ENCODE measurements at regions not wholly inside any gene's neighbourhood (a gene's known extent, or its start where the extent isn't known, plus 50 kb on each side); places are given as distances from the start of the nearest gene placed in this dataset.
A peak's percentile ranks its signal among the peaks of the same experiment; 100 is the strongest.

GRCh38 chr6:71226151-71226550 lies 62.5 kb upstream of the OGFRL1 start:
- Mint-ChIP-seq H3K4me1 (peaks cover 13% of the 10 kb centered on the region), H3K27me3 (ENCODE audit: low read depth in 3 of 3) (peaks cover 0 to 1% (median 0%) of the 10 kb centered on the region in 3 donors), H3K9me3 (no peaks in the 10 kb centered on the region), H3K36me3 (no peaks in the 10 kb centered on the region), H3K4me3 (no peak overlapping the region), H3K27ac (no peak overlapping the region)
- Histone ChIP-seq H3K27ac (ENCODE audit: low read depth in 1 of 2, low read length in 2 of 2) (no peak overlapping the region), H3K9ac (ENCODE audit: insufficient read depth, low read length, poor library complexity, severe bottlenecking) (no peak overlapping the region), H3K9me3 (replicated peaks in 1 of 2; ENCODE audit: control insufficient read depth in 1 of 2, insufficient read depth in 1 of 2, low read length in 2 of 2) (no peaks in the 10 kb centered on the region), H3K4me2 (replicated peaks; ENCODE audit: extremely low read depth, low read length, poor library complexity, severe bottlenecking) (no peak overlapping the region), H3K4me3 (replicated peaks in 1 of 3; ENCODE audit: low read depth in 2 of 3, low read length in 3 of 3) (no peak overlapping the region), H2AFZ (ENCODE audit: insufficient read depth, low read depth, low read length, poor library complexity, severe bottlenecking) (no peak overlapping the region), H3K4me1 (ENCODE audit: control insufficient read depth in 1 of 2, insufficient read depth in 2 of 2, low read length in 2 of 2) (peaks cover 6 to 12% of the 10 kb centered on the region in 2 donors), H4K20me1 (ENCODE audit: insufficient read depth, low read length) (no peaks in the 10 kb centered on the region), H3K36me3 (replicated peaks in 1 of 2; ENCODE audit: control insufficient read depth in 1 of 2, insufficient read depth in 2 of 2, low read length in 2 of 2) (no peaks in the 10 kb centered on the region), H3K79me2 (ENCODE audit: insufficient read depth, low read length) (no peaks in the 10 kb centered on the region), H3K27me3 (ENCODE audit: control insufficient read depth in 2 of 2, insufficient read depth in 2 of 2, low read length in 2 of 2) (no peaks in the 10 kb centered on the region)
- no peak for DNase-seq
- TF ChIP-seq, protein P1, sequence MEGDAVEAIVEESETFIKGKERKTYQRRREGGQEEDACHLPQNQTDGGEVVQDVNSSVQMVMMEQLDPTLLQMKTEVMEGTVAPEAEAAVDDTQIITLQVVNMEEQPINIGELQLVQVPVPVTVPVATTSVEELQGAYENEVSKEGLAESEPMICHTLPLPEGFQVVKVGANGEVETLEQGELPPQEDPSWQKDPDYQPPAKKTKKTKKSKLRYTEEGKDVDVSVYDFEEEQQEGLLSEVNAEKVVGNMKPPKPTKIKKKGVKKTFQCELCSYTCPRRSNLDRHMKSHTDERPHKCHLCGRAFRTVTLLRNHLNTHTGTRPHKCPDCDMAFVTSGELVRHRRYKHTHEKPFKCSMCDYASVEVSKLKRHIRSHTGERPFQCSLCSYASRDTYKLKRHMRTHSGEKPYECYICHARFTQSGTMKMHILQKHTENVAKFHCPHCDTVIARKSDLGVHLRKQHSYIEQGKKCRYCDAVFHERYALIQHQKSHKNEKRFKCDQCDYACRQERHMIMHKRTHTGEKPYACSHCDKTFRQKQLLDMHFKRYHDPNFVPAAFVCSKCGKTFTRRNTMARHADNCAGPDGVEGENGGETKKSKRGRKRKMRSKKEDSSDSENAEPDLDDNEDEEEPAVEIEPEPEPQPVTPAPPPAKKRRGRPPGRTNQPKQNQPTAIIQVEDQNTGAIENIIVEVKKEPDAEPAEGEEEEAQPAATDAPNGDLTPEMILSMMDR (IDR thresholded peaks at IDR 0.05): no peak
- intact Hi-C loops (cut with micrococcal nuclease): no loop called here
- WGBS (ENCODE audit: insufficient coverage): no CpG with 5 or more reads among the region's 1 CpG

DNA sequence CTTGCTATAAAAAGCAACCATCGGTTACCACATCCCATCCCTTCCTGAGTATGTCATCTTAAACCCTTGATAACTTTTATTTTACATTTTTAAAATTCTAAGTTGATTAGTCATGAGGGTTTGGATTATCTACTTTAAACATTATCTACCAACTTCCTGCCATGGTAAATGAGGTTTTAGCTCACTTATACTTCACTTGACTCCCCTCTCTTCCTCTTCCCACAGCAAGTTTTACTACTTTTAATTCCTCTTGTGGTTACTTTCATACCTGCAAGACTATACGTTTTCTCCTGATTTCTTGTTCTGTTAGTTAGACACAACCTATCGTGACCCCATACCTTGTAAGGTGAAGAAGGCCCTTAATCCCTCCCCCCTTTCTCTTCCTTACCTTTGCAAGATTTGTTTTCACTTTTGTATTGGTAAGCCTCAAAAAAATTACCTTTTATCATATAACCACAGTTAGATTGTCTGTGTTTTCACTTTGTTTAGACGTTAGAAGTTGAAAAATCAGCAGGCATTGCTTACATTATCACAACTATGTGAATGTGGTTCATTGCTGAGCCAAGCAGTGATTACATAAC lies 60.1 kb upstream of the OGFRL1 start:
- Mint-ChIP-seq H3K27me3 (ENCODE audit: low read depth in 3 of 3) (no peaks in the 10 kb centered on the region), H3K27ac (peak overlapping the region in 1 of 7 donors; percentile 24), H3K9me3 (peaks cover 0 to 2% (median 0%) of the 10 kb centered on the region in 7 donors), H3K4me1 (peaks cover 13% of the 10 kb centered on the region), H3K4me3 (no peak overlapping the region), H3K36me3 (no peaks in the 10 kb centered on the region)
- TF ChIP-seq, protein P1 (IDR thresholded peaks at IDR 0.05): no peak
- no peak overlapping the region for H3K4me3 ChIP-seq (replicated peaks in 1 of 3; ENCODE audit: low read depth in 2 of 3, low read length in 3 of 3)
- H3K27ac ChIP-seq (ENCODE audit: low read depth in 1 of 2, low read length in 2 of 2): no peak overlapping the region
- no peaks in the 10 kb centered on the region for H3K36me3 ChIP-seq (replicated peaks in 1 of 2; ENCODE audit: control insufficient read depth in 1 of 2, insufficient read depth in 2 of 2, low read length in 2 of 2)
- H3K4me1 ChIP-seq (ENCODE audit: control insufficient read depth in 1 of 2, insufficient read depth in 2 of 2, low read length in 2 of 2): peaks cover 6 to 12% of the 10 kb centered on the region in 2 donors
- H3K27me3 ChIP-seq (ENCODE audit: control insufficient read depth in 2 of 2, insufficient read depth in 2 of 2, low read length in 2 of 2): no peaks in the 10 kb centered on the region
- H3K79me2 ChIP-seq (ENCODE audit: insufficient read depth, low read length): no peaks in the 10 kb centered on the region
- no peaks in the 10 kb centered on the region for H4K20me1 ChIP-seq (ENCODE audit: insufficient read depth, low read length)
- WGBS (ENCODE audit: insufficient coverage): no CpG with 5 or more reads among the region's 4 CpGs
- H3K9ac ChIP-seq (ENCODE audit: insufficient read depth, low read length, poor library complexity, severe bottlenecking): no peak overlapping the region
- H3K4me2 ChIP-seq (replicated peaks; ENCODE audit: extremely low read depth, low read length, poor library complexity, severe bottlenecking): no peak overlapping the region
- H2AFZ ChIP-seq (ENCODE audit: insufficient read depth, low read depth, low read length, poor library complexity, severe bottlenecking): no peak overlapping the region
- no peak for DNase-seq
- no peaks in the 10 kb centered on the region for H3K9me3 ChIP-seq (replicated peaks in 1 of 2; ENCODE audit: control insufficient read depth in 1 of 2, insufficient read depth in 1 of 2, low read length in 2 of 2)
- intact Hi-C loops (cut with micrococcal nuclease): no loop called here
